Fibroblast of lung (primary cell): ENCODE measurements at regions not wholly inside any gene's neighbourhood (a gene's known extent, or its start where the extent isn't known, plus 50 kb on each side); places are given as distances from the start of the nearest gene placed in this dataset.

Source experiments
- DNase-seq, 2 donors: peaks; one replicate each; pipeline versions ENCODE4 v3.0.0 to v3.0.0-alpha.2; 2010; ENCODE audit warnings: low read depth in 2 of 2
- H2AFZ ChIP-seq: 2 replicates; pipeline ENCODE4 v1.5.1; 2012; ENCODE audit warnings: low read length, control low read depth, inconsistent platforms
- H3K27ac ChIP-seq: 2 replicates; pipeline ENCODE4 v1.5.1; 2011; ENCODE audit warnings: low read length, control low read depth; ENCODE audit not compliant: insufficient read depth
- H3K27me3 ChIP-seq: 2 replicates; pipeline ENCODE4 v1.5.1; 2011; ENCODE audit warnings: mild to moderate bottlenecking, low read length; ENCODE audit not compliant: control insufficient read depth, insufficient read depth
- H3K36me3 ChIP-seq: 2 replicates; pipeline ENCODE4 v1.5.1; 2011; ENCODE audit warnings: low read length; ENCODE audit not compliant: control insufficient read depth, insufficient read depth
- H3K4me1 ChIP-seq: 2 replicates; pipeline ENCODE4 v1.5.1; 2011; ENCODE audit warnings: low read length; ENCODE audit not compliant: control insufficient read depth, insufficient read depth; ENCODE audit errors: extremely low read depth
- H3K4me2 ChIP-seq: 2 replicates; pipeline ENCODE4 v1.5.1; 2011; ENCODE audit warnings: low read length, control low read depth; ENCODE audit not compliant: insufficient read depth; ENCODE audit errors: extremely low read depth
- H3K4me3 ChIP-seq, 4 experiments: fragments of 200-600 bp in 1 of 4; sonication (generic) in 1 of 4; replicated peaks in 1 of 4; 2 replicates each; pipeline ENCODE4 v1.5.1; 2011 to 2016; ENCODE audit warnings: low read length in 4 of 4, low read depth in 3 of 4, mild to moderate bottlenecking in 3 of 4, control low read depth in 2 of 4, inconsistent platforms in 1 of 4, mixed read lengths in 1 of 4; ENCODE audit not compliant: insufficient read depth in 1 of 4; ENCODE audit errors: control extremely low read depth in 1 of 4
- H3K79me2 ChIP-seq: 2 replicates; pipeline ENCODE4 v1.5.1; 2012; ENCODE audit warnings: mild to moderate bottlenecking, low read length, inconsistent platforms; ENCODE audit not compliant: control insufficient read depth, insufficient read depth
- H3K9ac ChIP-seq: 2 replicates; pipeline ENCODE4 v1.5.1; 2011; ENCODE audit warnings: mild to moderate bottlenecking, low read length, control low read depth; ENCODE audit not compliant: insufficient read depth
- H3K9me3 ChIP-seq: 2 replicates; pipeline ENCODE4 v1.5.1; 2012; ENCODE audit warnings: low read depth, low read length; ENCODE audit not compliant: control insufficient read depth, insufficient read depth
- H4K20me1 ChIP-seq: 2 replicates; pipeline ENCODE4 v1.5.1; 2011; ENCODE audit warnings: low read length; ENCODE audit not compliant: control insufficient read depth, insufficient read depth; ENCODE audit errors: extremely low read depth
- EZH2 ChIP-seq: IDR thresholded peaks from 2 replicates; pipeline ENCODE4 v1.5.1; 2012; ENCODE audit warnings: low read length, control low read depth, mild to moderate bottlenecking; ENCODE audit errors: missing control alignments
- TF ChIP-seq, protein P1 (sequence below), 2 donors: IDR thresholded peaks in 1 of 2; conservative IDR thresholded peaks in 1 of 2; 1 replicate in 1 of 2; 2 replicates in 1 of 2; pipeline ENCODE4 v1.5.1; 2011 to 2012; ENCODE audit warnings: low read length in 2 of 2, control low read depth in 1 of 2, inconsistent platforms in 1 of 2, low read depth in 1 of 2, mild to moderate bottlenecking in 1 of 2

DNA sequence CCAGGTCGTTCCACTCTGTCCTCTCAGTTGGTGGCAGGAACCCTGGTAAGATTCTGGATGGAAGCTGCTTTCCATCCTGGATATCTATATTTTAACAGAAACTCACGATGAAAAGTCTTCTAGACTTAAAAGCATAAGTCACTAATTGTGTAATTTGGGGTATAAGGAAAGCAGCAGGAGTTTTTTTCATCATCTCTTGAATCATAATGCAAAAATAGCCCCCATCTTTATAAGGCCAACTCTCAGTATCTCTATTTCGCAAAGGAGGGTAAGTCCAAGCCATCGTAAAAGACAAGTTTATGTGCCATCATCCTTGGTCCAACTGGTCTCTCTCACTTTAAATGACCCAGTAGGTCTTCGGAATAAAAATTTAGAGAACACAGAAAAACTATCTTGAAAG lies 95.1 kb downstream of the FAM50B start:
- DNase-seq = no peak
- Histone ChIP-seq H3K9ac (no peak overlapping the region), H3K79me2 (no peaks in the 10 kb centered on the region)

DNA sequence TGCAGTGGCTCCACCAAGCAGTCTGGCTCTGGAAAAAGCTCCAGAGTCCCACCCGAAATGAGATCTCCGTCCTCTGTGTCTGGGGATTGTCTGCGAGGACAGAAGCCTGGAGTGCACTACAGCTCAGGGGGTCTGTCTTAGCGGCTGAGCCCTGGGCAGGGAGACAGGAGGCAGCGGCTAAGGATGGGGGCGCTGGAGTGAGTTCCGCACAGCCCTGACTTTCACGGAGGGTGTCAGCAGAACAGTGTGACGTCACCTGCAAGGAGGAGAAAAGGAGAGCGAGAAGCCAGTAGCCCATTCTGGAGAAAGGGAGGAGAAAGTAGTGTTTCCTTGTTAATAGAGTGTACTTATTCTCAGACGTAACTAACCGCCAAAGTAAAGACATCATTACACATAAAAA lies 97.6 kb downstream of the FAM50B start:
- no peak overlapping the region for H3K27ac ChIP-seq
- no peak overlapping the region for H2AFZ ChIP-seq
- no peak for DNase-seq

More for the DNA sequence above, 95.1 kb downstream of the FAM50B start:
- TF ChIP-seq, protein P1, sequence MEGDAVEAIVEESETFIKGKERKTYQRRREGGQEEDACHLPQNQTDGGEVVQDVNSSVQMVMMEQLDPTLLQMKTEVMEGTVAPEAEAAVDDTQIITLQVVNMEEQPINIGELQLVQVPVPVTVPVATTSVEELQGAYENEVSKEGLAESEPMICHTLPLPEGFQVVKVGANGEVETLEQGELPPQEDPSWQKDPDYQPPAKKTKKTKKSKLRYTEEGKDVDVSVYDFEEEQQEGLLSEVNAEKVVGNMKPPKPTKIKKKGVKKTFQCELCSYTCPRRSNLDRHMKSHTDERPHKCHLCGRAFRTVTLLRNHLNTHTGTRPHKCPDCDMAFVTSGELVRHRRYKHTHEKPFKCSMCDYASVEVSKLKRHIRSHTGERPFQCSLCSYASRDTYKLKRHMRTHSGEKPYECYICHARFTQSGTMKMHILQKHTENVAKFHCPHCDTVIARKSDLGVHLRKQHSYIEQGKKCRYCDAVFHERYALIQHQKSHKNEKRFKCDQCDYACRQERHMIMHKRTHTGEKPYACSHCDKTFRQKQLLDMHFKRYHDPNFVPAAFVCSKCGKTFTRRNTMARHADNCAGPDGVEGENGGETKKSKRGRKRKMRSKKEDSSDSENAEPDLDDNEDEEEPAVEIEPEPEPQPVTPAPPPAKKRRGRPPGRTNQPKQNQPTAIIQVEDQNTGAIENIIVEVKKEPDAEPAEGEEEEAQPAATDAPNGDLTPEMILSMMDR (conservative IDR thresholded peaks at IDR 0.05 in 1 of 2, IDR thresholded peaks at IDR 0.05 in 1 of 2; ENCODE audit: low read depth in 1 of 2, low read length in 2 of 2) = no peak
- no peak overlapping the region for H2AFZ ChIP-seq
- H4K20me1 ChIP-seq = no peaks in the 10 kb centered on the region
- no peak overlapping the region for H3K4me3 ChIP-seq
- no peaks in the 10 kb centered on the region for H3K36me3 ChIP-seq
- H3K4me2 ChIP-seq = no peak overlapping the region
- H3K4me1 ChIP-seq = peaks cover 3% of the 10 kb centered on the region
- H3K27me3 ChIP-seq = peaks cover 4% of the 10 kb centered on the region
- no peak overlapping the region for H3K27ac ChIP-seq
- H3K9me3 ChIP-seq = no peaks in the 10 kb centered on the region

GRCh38 chr6:3948866-3949265 lies 99.7 kb downstream of the FAM50B start:
- H3K9ac ChIP-seq = no peak overlapping the region
- H3K4me1 ChIP-seq = no peaks in the 10 kb centered on the region
- H4K20me1 ChIP-seq = no peaks in the 10 kb centered on the region
- no peaks in the 10 kb centered on the region for H3K79me2 ChIP-seq
- peaks cover 4% of the 10 kb centered on the region for H3K27me3 ChIP-seq
- TF ChIP-seq EZH2 = no peak
- TF ChIP-seq, protein P1 (conservative IDR thresholded peaks at IDR 0.05 in 1 of 2, IDR thresholded peaks at IDR 0.05 in 1 of 2; ENCODE audit: low read depth in 1 of 2, low read length in 2 of 2) = no peak
- DNase-seq = no peak
- no peak overlapping the region for H3K4me2 ChIP-seq
- H3K9me3 ChIP-seq = no peaks in the 10 kb centered on the region
- H2AFZ ChIP-seq = no peak overlapping the region
- no peak overlapping the region for H3K4me3 ChIP-seq
- no peak overlapping the region for H3K27ac ChIP-seq
- no peaks in the 10 kb centered on the region for H3K36me3 ChIP-seq

More for the DNA sequence above, 97.6 kb downstream of the FAM50B start:
- Histone ChIP-seq H3K36me3 (no peaks in the 10 kb centered on the region), H3K4me3 (peak overlapping the region in 1 of 4 experiments; percentile 8), H3K79me2 (no peaks in the 10 kb centered on the region), H3K4me2 (no peak overlapping the region), H4K20me1 (no peaks in the 10 kb centered on the region), H3K4me1 (peaks cover 3% of the 10 kb centered on the region), H3K9ac (no peak overlapping the region), H3K27me3 (peaks cover 4% of the 10 kb centered on the region), H3K9me3 (no peaks in the 10 kb centered on the region)
- TF ChIP-seq, protein P1 (conservative IDR thresholded peaks at IDR 0.05 in 1 of 2, IDR thresholded peaks at IDR 0.05 in 1 of 2; ENCODE audit: low read depth in 1 of 2, low read length in 2 of 2) = no peak
- TF ChIP-seq EZH2 = no peak
